ENCODE measurements at regions not wholly inside any gene's neighbourhood (a gene's known extent, or its start where the extent isn't known, plus 50 kb on each side); places are given as distances from the start of the nearest gene placed in this dataset.

GRCh38 chr10:43024524-43024923, 52.3 kb upstream of the RET start:
- no peak for TF ChIP-seq POLR2A (IDR thresholded peaks at IDR 0.05; ENCODE audit: extremely low read depth, insufficient read length)
- no peak for TF ChIP-seq CTCF (IDR thresholded peaks at IDR 0.05; ENCODE audit: low read depth, low read length)
